HG03575 (cell line): ENCODE measurements at regions not wholly inside any gene's neighbourhood (a gene's known extent, or its start where the extent isn't known, plus 50 kb on each side); places are given as distances from the start of the nearest gene placed in this dataset.

Source experiments
- ATAC-seq: cut with Tn5 transposase; IDR thresholded peaks from one replicate; pipeline ENCODE4 v1.9.1; 2021; ENCODE audit not compliant: unreplicated experiment, insufficient number of reproducible peaks, low FRiP score; ENCODE audit errors: extremely low read depth

DNA sequence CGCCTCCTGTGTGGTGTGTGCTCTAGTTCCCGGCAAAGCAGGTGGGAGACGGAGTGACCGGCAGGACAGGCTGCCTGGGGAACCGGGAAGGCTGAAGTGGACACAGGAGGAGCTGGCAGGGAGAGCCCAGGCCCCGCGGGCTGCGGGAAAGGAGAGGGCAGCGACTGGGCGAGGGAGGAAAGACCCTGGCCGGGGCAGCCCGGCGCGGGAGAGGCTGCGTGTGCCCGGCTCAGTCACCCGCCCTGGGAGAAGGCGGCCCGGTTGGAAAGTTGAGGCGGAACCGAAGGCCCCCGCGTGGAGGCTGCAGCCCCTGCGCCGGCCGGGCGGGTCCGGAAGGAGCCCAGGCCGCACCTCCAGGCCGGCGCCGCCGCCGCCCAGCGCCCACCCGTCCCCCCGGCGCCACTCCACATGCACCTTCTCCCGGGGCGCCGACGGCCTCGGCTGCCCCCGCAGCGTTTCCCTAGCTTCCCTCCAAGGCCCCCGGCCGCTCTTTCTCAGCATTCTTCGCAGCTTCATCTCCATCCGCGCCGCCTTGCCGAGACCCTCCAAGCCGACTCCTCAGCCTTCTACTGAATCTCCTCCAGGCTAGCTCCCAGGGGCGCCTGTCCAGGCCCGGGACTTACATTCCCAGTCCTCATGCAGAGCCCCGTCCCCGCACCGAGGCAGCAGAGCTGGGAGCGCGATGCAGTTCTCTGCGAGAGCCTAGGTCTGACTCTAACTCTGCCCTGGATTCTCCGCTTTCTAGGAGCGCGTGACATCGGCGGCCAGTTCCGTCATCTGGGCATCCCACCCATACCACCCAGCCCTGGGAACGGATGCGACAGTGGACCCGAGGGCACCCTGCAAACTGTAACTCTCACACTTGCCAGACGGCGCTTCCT lies 152.0 kb downstream of the ERCC6L2 start:
- ATAC-seq: no peak

DNA sequence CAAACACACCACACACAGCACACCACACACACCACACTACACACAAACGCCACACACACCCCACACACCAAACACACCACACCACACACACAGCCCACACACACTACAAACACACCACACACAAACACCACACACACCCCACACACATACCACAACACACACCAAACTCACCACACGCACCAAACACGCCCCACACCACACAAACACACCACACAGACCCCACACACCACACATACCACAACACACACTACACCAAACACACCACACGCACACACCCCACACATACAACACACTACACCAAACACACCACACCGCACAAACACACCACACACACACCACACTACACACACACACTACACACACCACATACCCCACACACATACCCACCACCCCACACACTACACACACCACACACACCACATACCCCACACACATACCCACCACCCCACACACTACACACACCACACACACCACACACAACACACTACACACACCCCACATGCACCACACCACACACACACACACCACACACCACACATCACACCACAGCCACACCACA lies 151.2 kb downstream of the ERCC6L2 start:
- ATAC-seq: no peak

DNA sequence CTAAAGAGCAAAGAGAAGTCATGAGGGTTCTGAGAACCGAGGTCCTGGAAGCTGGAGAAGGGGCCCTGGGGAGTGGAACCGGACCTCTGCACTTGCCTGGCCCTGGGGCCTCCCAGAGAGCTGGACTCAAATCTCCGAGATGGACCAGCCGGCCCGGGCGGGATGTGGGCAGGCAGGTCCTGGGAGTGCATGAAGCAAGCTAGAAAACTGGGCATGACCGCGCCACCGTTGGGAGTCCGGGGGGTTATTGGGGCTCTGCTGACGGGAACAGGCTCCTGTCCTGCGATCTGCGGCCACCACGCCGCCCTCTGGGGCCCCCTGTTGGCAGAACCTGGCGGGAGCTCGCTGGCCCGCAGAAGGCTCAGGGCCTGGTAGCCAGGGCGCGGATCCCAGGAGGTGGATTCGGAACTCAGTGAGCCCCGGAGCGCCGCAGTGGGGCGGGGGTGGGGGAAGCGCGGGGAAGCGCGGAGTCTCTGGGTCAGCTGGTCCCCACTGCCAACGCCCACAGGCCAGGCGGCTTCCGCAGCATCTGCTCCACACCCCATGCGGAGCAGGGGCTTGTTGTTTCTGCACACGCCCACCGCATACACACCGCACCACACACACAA lies 150.6 kb downstream of the ERCC6L2 start:
- no peak for ATAC-seq

GRCh38 chr9:96023486-96023885 lies 148.0 kb downstream of the ERCC6L2 start:
- no peak for ATAC-seq

DNA sequence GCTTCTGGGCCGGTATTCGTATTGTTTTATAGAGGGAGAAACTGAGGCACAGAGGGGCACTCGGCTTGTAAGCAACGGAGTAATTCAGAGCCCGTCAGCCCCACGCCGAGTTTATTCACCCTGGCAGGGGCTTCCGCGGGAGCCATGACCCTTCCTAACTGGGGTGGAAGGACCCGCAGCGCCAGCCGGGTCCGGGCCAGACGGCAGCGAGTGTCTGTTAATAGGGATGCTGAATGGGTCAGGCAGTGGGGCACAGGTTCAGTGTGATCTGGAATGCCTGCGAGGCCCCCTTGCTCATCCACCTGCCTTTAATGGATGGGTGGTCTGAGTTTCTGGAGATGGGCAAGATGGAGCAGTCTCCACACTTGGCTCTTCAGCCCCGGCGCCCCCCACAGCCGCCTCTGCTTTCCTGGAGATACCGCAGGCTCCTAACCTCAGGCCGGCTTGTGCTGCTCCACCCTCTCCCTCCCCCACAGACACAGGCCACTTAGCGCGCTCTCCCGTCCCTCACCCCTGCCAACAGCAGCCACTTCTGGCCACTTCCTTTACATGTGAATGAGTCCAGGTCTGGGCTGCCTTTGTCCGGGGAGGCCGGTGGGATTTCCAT lies 147.1 kb downstream of the ERCC6L2 start:
- no peak for ATAC-seq

DNA sequence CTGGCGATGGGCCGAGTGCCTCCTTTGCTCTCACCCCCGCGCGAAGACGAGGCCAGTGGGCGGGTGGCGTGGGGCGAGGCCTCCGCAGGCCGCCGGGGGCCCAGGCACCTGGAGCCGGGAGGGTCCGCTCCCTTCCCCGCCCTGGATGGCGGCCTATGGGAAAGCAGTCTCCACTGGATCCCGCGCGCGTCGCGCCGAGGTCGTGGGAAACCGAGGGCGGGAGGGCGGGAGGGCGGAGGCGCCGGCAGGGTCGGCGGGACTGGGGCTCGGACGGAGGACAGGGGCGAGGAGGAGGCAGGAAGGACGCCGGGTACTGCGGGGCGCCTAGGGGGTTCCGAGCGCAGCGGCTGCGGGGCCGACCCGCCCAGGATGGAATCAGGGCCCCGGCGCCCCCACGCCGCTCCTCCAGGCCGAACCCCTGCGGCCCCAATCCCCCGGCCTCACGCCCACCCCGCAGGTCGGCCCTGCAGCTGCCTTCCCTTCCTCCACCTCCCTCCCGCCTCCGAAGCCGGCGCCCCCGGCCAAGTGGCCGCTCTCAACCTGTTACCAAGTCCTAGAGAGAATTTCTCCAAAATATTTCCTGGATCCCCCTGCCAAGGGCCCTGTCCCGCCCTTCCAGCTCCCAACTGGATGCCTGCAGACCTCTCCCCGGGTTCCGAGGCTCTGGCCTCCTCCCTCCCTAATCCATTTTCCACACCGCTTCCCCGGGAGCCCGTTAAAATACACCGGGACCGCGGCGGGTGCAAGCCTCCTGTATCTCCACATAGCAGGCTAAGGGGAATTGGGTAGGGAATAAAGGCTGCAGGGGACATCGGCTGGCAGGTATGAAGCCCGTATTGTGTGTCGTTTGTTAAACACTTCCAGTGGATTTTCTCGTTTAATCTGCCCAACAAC lies 146.3 kb downstream of the ERCC6L2 start:
- ATAC-seq: no peak

- ATAC-seq: no peak
Observed at GRCh38 chr9:96020792-96021550, 145.5 kb downstream of the ERCC6L2 start.

- ATAC-seq: no peak
Observed at GRCh38 chr9:96020300-96020791, 144.9 kb downstream of the ERCC6L2 start.
